ENCODE measurements at regions not wholly inside any gene's neighbourhood (a gene's known extent, or its start where the extent isn't known, plus 50 kb on each side); places are given as distances from the start of the nearest gene placed in this dataset.

DNA sequence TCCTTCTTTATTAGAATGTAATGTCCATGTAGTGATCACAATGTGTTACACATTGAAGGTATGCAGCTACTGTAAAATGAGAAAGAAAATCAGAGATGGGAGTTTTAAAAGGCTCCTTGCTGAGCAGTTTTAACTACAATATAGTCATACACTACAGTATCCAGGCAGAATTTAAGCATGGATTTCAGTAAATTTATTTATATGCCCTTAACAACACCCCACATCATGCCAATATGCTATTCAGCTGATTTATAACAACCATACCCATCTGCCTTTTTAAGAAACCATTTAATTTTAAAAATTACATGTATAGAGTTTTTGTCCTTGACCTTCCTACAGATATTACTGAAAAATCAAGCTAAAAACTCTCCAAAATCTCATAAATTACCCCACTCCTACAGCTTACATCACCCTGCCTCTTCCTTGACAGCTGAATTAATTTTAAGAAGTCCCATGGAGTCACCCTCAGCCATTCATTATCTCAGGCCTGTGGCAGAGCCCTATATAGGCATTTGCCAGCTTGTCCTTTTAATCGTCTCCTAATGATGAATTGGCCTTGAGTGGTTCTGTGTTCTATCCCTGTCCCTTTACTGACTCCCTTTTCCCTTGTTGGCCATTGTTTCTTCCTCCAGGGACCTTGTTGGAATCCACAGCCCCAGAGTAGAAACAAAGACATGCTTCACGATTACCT is 797.6 kb upstream of the ARRDC4 start:
- TF ChIP-seq, protein P1, sequence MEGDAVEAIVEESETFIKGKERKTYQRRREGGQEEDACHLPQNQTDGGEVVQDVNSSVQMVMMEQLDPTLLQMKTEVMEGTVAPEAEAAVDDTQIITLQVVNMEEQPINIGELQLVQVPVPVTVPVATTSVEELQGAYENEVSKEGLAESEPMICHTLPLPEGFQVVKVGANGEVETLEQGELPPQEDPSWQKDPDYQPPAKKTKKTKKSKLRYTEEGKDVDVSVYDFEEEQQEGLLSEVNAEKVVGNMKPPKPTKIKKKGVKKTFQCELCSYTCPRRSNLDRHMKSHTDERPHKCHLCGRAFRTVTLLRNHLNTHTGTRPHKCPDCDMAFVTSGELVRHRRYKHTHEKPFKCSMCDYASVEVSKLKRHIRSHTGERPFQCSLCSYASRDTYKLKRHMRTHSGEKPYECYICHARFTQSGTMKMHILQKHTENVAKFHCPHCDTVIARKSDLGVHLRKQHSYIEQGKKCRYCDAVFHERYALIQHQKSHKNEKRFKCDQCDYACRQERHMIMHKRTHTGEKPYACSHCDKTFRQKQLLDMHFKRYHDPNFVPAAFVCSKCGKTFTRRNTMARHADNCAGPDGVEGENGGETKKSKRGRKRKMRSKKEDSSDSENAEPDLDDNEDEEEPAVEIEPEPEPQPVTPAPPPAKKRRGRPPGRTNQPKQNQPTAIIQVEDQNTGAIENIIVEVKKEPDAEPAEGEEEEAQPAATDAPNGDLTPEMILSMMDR (conservative IDR thresholded peaks at IDR 0.05; ENCODE audit: low read length), result no peak
- no peak for TF ChIP-seq EZH2phosphoT487 (IDR thresholded peaks at IDR 0.05; ENCODE audit: borderline replicate concordance, low read depth, low read length)
